ENCODE measurements at regions not wholly inside any gene's neighbourhood (a gene's known extent, or its start where the extent isn't known, plus 50 kb on each side); places are given as distances from the start of the nearest gene placed in this dataset.

- Histone ChIP-seq H3K4me1 (ENCODE audit: control insufficient read depth, extremely low read depth, insufficient read depth, low read length) (no peaks in the 10 kb centered on the region), H3K9me3 (replicated peaks; ENCODE audit: control insufficient read depth, insufficient read depth, low read length) (no peaks in the 10 kb centered on the region), H4K20me1 (replicated peaks; ENCODE audit: control insufficient read depth, extremely low read depth, insufficient read depth, low read length) (no peaks in the 10 kb centered on the region), H3K27ac (ENCODE audit: insufficient read depth, low read depth, low read length) (no peak overlapping the region), H3K36me3 (ENCODE audit: control insufficient read depth in 2 of 2, extremely low read depth in 1 of 2, insufficient read depth in 2 of 2, low read length in 2 of 2) (no peaks in the 10 kb centered on the region), H3K4me2 (ENCODE audit: insufficient read depth, low read length) (no peak overlapping the region), H3K4me3 (replicated peaks in 1 of 3; ENCODE audit: insufficient read depth in 1 of 3, low read depth in 1 of 3, low read length in 3 of 3) (no peak overlapping the region), H2AFZ (ENCODE audit: low read depth, low read length) (no peak overlapping the region), H3K9me1 (replicated peaks; ENCODE audit: control insufficient read depth, extremely low read depth, insufficient read depth, low read length) (no peaks in the 10 kb centered on the region), H3K27me3 (ENCODE audit: control insufficient read depth in 2 of 2, insufficient read depth in 2 of 2, low read length in 2 of 2) (peaks cover 2 to 6% of the 10 kb centered on the region in 2 experiments), H3K79me2 (ENCODE audit: control insufficient read depth, insufficient read depth, low read length) (no peaks in the 10 kb centered on the region), H3K9ac (replicated peaks; ENCODE audit: extremely low read depth, insufficient read depth, low read length) (no peak overlapping the region)
- BruUV-seq (replicated peaks): no TSS peak
- DNase-seq (ENCODE audit: low read depth, low spot score): no peak
- intact Hi-C loops (cut with micrococcal nuclease): no loop called here
- dilution Hi-C loops (cut with MboI; ENCODE audit: extremely low pct_ligation_motif_present, low sequenced_read_pairs): no loop called here
- ChIA-PET POLR2A (no interaction called here), CTCF (no interaction called here)
- FAIRE-seq: no peak
- TF ChIP-seq CTCF (IDR thresholded peaks at IDR 0.05; ENCODE audit: extremely low read depth in 1 of 2, insufficient read depth in 1 of 2, low read depth in 1 of 2, low read length in 2 of 2) (no peak), GATA2 (IDR thresholded peaks at IDR 0.05; ENCODE audit: insufficient read depth, insufficient read length, low read depth, low read length) (no peak), EZH2 (IDR thresholded peaks at IDR 0.05; ENCODE audit: borderline replicate concordance, low read depth, low read length, severe bottlenecking) (no peak), MAX (IDR thresholded peaks at IDR 0.05; ENCODE audit: insufficient read depth, insufficient read length) (no peak), JUN (IDR thresholded peaks at IDR 0.05; ENCODE audit: borderline replicate concordance, insufficient read depth, insufficient read length, low read depth) (no peak), FOS (IDR thresholded peaks at IDR 0.05; ENCODE audit: borderline replicate concordance, insufficient read depth, low read length) (no peak), POLR2A (IDR thresholded peaks at IDR 0.05; ENCODE audit: low read depth, low read length) (no peak), MYC (IDR thresholded peaks at IDR 0.05; ENCODE audit: low read depth, low read length) (no peak), POLR2AphosphoS5 (IDR thresholded peaks at IDR 0.05; ENCODE audit: insufficient read depth, low read depth, low read length) (no peak)
Measured at GRCh38 chr2:200235533-200235932, 71.0 kb upstream of the SPATS2L start.

Measured in endothelial cell of umbilical vein (primary cell).